Ovary (tissue), 7 donors: ENCODE measurements at regions not wholly inside any gene's neighbourhood (a gene's known extent, or its start where the extent isn't known, plus 50 kb on each side); places are given as distances from the start of the nearest gene placed in this dataset.
"Not testable (repeated sequence)": the region's sequence is repeated elsewhere in the genome, so short reads cannot be mapped to it uniquely, and the experiment has no call there.

Experiments used
- DNase-seq, 5 donors: peaks; one replicate each; pipeline ENCODE4 v3.0.0-alpha.2; 2019 to 2020
- H3K27ac ChIP-seq, 2 donors: fragments of 200-600 bp; one replicate each; pipeline versions ENCODE4 v1.5.1 to v1.8.0; 2019 to 2022
- H3K27me3 ChIP-seq: fragments of 200-600 bp; one replicate; pipeline ENCODE4 v1.8.0; 2022
- H3K36me3 ChIP-seq: fragments of 200-600 bp; sonication (generic); one replicate; pipeline ENCODE4 v1.5.1; 2019
- H3K4me1 ChIP-seq: one replicate; pipeline ENCODE4 v1.8.1; 2013; ENCODE audit warnings: mild to moderate bottlenecking, moderate library complexity; ENCODE audit not compliant: insufficient read depth
- H3K4me3 ChIP-seq: fragments of 200-600 bp; sonication (generic); one replicate; pipeline ENCODE4 v1.5.1; 2017
- H3K9me3 ChIP-seq, 2 donors: fragments of 200-600 bp in 1 of 2; sonication (generic) in 1 of 2; one replicate each; pipeline versions ENCODE4 v1.5.1 to v1.8.1; 2013 to 2019; ENCODE audit warnings: mild to moderate bottlenecking in 1 of 2, moderate library complexity in 1 of 2
- EP300 ChIP-seq: sonication (generic); formaldehyde crosslinking; IDR thresholded peaks from one replicate; pipeline ENCODE4 v1.6.1; 2017; ENCODE audit warnings: antibody characterized with exemption
- POLR2A ChIP-seq: fragments of 450-650 bp; IDR thresholded peaks from one replicate; pipeline ENCODE4 v1.6.1; 2017; ENCODE audit warnings: antibody characterized with exemption, mild to moderate bottlenecking, moderate library complexity
- WGBS, 3 donors: extraction: QIAGEN DNeasy Blood & Tissue Kit in 1 of 3; methylation state at CpG; one replicate each; pipeline versions ENCODE4 v1.1.5 to v1.1.7; 2013 to 2017; 5-methylcytosine and 5-hydroxymethylcytosine counted together
- intact Hi-C, 4 donors: fragments of 100-400 bp; cut with DNase I; formaldehyde crosslinking; loops; one replicate each; pipeline versions ENCODE4 v1.11.0 to v1.15.1; 2022 to 2023
- TF ChIP-seq, protein P1 (sequence below), 3 donors: fragments of 450-650 bp in 2 of 3; fragments of 200-600 bp in 1 of 3; IDR thresholded peaks; one replicate each; pipeline versions ENCODE4 v1.5.1 to v1.8.0; 2016 to 2022; ENCODE audit warnings: antibody characterized with exemption in 3 of 3, mild to moderate bottlenecking in 1 of 3
- donor health status: DM: no; HTN: no; CAD: no; lungs with moderate emphysema.
- donor health status: DM: no; HTN: no; CAD: no.
- donor health status: Bipolar disorder and iron deficiency.
- donor health status: DM: no; HTN: no; CAD: no.
- donor health status: DM: yes; HTN: yes; CAD: no.

DNA sequence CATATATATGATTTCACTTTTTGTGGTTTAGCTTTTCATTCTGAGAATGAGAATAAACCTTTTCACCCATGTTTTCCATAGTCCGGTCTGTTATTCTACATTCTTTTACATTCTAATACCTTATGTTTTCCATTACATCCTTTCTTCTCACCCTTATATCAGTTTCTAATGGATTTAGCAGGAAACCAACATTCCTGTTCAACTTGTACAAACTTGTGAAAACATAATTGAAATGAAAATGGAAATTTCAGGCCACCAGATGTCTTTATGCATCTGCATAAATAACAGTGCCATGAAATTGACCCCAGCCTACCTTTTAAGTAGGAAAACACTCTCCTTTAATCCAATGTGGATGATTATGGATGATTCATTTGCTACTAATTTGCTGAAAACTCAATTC is 494.8 kb upstream of the ZFP42 start:
- Histone ChIP-seq H3K4me3 (no peak overlapping the region), H3K27me3 (no peaks in the 10 kb centered on the region), H3K4me1 (peaks cover 3% of the 10 kb centered on the region), H3K36me3 (no peaks in the 10 kb centered on the region), H3K9me3 (no peaks in the 10 kb centered on the region), H3K27ac (no peak overlapping the region)
- DNase-seq, result no peak
- TF ChIP-seq, protein P1, sequence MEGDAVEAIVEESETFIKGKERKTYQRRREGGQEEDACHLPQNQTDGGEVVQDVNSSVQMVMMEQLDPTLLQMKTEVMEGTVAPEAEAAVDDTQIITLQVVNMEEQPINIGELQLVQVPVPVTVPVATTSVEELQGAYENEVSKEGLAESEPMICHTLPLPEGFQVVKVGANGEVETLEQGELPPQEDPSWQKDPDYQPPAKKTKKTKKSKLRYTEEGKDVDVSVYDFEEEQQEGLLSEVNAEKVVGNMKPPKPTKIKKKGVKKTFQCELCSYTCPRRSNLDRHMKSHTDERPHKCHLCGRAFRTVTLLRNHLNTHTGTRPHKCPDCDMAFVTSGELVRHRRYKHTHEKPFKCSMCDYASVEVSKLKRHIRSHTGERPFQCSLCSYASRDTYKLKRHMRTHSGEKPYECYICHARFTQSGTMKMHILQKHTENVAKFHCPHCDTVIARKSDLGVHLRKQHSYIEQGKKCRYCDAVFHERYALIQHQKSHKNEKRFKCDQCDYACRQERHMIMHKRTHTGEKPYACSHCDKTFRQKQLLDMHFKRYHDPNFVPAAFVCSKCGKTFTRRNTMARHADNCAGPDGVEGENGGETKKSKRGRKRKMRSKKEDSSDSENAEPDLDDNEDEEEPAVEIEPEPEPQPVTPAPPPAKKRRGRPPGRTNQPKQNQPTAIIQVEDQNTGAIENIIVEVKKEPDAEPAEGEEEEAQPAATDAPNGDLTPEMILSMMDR (IDR thresholded peaks at IDR 0.05), result no peak
- TF ChIP-seq POLR2A (no peak), EP300 (no peak)
- intact Hi-C loops, result no loop called here
- WGBS, 3 donors, result 92 to 97% (median 96%) methylated on average over 1 of the region's 1 CpG

DNA sequence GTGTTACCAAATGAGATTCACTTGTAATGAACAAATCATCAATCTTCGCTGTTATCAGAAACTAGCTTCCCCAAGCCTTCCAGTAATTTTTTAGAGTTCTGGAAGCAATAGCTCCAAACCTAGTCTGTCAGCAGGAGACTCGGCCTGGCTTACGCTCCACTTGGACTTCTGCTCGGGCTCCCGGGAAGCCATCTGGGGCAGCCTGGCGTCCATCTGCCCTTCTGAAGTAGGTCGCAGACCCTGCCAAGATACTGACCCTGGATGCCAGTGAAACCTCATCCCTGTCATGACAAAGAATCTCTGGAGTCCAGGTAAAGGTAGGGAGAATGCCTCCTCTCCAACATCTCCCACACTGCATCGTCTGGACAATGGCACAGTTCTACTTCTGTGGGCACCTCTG is 493.8 kb upstream of the ZFP42 start:
- TF ChIP-seq, protein P1 (IDR thresholded peaks at IDR 0.05), result no peak
- TF ChIP-seq EP300, result no peak
- no peak for TF ChIP-seq POLR2A
- Histone ChIP-seq H3K9me3 (no peaks in the 10 kb centered on the region), H3K36me3 (no peaks in the 10 kb centered on the region), H3K4me3 (no peak overlapping the region), H3K27ac (no peak overlapping the region), H3K27me3 (no peaks in the 10 kb centered on the region), H3K4me1 (peaks cover 3% of the 10 kb centered on the region)
- WGBS, 3 donors, result 33 to 57% (median 51%) methylated on average over 8 of the region's 8 CpGs
- no peak for DNase-seq
- intact Hi-C loops, result no loop called here

DNA sequence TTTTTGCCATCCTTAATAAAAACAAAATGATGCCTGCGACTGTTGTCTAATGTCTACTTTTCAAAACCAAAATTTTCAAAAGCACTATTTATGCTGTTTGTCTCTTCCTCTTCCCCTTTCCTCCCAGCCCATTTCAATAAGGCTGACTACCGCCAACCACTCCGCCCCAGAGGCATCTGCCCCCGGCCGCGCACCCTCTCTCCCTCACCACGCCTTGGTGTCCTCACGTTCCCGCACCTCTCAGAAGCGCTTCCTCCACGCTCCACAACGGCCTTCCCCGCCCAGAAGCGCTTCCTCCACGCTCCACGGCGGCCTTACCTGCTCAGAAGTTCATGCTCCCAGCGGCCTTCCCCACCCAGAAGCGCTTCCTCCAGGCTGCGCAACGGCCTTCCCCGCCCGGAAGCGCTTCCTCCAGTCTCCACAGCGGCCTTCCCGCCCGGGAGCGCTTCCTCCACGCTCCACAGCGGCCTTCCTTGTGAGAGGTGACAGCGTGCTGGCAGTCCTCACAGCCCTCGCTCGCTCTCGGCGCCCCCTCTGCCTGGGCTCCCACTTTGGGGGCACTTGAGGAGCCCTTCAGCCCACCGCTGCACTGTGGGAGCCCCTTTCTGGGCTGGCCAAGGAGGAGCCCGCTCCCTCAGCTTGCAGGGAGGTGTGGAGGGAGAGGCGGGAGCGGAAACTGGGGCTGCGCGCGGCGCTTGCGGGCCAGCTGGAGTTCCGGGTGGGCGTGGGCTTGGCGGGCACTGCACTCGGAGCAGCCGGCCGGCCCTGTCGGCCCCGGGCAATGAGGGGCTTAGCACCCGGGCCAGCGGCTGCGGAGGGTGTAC is 490.4 kb upstream of the ZFP42 start:
- H3K36me3 ChIP-seq, result no peaks in the 10 kb centered on the region
- no peaks in the 10 kb centered on the region for H3K9me3 ChIP-seq
- DNase-seq, result peak in 1 of 5 donors; percentile 20
- no peak overlapping the region for H3K27ac ChIP-seq
- TF ChIP-seq POLR2A, result no peak
- no peaks in the 10 kb centered on the region for H3K27me3 ChIP-seq
- intact Hi-C loops, result loop anchor here in 1 of 4 donors (5.0 kb wide), 1 partner anchor 1178 kb away; no protein-coding TSS in a partner anchor
- H3K4me1 ChIP-seq, result peaks cover 3% of the 10 kb centered on the region
- H3K4me3 ChIP-seq, result no peak overlapping the region
- 88 to 92% (median 91%) methylated on average over 55 of the region's 55 CpGs for WGBS, 3 donors

DNA sequence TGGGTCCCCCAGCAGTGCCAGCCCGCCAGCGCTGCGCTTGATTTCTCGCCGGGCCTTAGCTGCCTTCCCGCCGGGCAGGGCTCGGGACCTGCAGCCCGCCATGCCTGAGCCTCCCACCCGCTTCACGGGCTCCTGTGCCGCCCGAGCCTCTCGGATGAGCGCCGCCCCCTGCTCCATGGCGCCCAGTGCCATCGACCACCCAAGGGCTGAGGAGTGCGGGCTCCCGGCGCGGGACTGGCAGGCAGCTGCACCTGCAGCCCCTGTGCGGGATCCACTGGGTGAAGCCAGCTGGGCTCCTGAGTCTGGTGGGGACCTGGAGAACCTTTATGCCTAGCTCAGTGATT is 489.8 kb upstream of the ZFP42 start:
- H3K4me3 ChIP-seq, H3K36me3 ChIP-seq, H3K27ac ChIP-seq, H3K4me1 ChIP-seq, DNase-seq, H3K9me3 ChIP-seq, H3K27me3 ChIP-seq: not testable (repeated sequence)
- 92 to 96% (median 95%) methylated on average over 20 to 23 of the region's 23 CpGs for WGBS, 3 donors
- intact Hi-C loops, result loop anchor here in 1 of 4 donors (5.0 kb wide), 1 partner anchor 1178 kb away; no protein-coding TSS in a partner anchor

DNA sequence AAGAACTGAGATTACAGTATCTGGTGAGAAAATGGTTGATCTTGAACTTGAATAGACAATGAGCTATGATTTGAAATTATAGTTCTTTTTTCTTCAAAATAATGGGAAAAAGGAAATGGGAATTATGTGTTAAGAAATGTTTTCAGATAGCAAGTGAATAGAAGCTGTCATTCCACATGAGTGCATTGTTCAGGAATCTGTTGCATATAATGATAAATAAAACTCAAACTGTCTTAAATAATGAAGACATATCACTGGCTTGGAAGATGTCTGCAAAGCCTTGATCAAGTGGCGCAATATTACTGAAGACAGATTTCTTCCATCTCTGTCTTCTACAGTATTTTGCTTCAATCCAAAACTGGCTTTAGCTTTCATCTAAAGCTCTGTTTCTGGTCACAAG is 479.3 kb upstream of the ZFP42 start:
- intact Hi-C loops, result no loop called here
- Histone ChIP-seq H3K27me3 (no peaks in the 10 kb centered on the region), H3K4me3 (no peak overlapping the region), H3K36me3 (no peaks in the 10 kb centered on the region), H3K4me1 (no peaks in the 10 kb centered on the region), H3K27ac (no peak overlapping the region), H3K9me3 (no peaks in the 10 kb centered on the region)
- TF ChIP-seq EP300, result no peak
- no peak for TF ChIP-seq POLR2A
- TF ChIP-seq, protein P1 (IDR thresholded peaks at IDR 0.05), result no peak
- no peak for DNase-seq
- WGBS, 3 donors, result 96 to 98% (median 97%) methylated on average over 1 of the region's 1 CpG
